ENCODE measurements at regions not wholly inside any gene's neighbourhood (a gene's known extent, or its start where the extent isn't known, plus 50 kb on each side); places are given as distances from the start of the nearest gene placed in this dataset.

DNA sequence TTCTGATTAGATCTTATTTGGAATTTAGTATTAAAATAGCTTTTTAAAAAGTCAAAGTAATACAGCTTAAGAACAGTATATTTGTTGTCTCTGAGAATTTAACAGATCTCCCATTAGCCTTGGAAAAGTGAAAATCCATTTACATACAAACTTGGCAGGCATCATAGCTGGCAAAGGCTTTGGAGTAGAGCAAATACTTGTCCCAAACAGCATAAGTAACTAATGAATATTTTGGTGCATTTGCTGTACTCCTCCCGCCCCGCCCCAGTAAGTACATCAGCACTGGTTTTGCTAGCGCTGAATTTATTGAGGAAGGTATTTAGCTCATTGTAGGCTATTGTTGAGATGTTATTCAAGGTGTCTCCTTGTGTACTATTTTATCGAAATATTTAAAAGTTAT, 417.7 kb upstream of the KAZN start:
- no peak overlapping the region for H3K4me3 ChIP-seq (ENCODE audit: low read depth, low read length)
- DNase-seq (ENCODE audit: low read depth, low spot score): no peak
- TF ChIP-seq, protein P1, sequence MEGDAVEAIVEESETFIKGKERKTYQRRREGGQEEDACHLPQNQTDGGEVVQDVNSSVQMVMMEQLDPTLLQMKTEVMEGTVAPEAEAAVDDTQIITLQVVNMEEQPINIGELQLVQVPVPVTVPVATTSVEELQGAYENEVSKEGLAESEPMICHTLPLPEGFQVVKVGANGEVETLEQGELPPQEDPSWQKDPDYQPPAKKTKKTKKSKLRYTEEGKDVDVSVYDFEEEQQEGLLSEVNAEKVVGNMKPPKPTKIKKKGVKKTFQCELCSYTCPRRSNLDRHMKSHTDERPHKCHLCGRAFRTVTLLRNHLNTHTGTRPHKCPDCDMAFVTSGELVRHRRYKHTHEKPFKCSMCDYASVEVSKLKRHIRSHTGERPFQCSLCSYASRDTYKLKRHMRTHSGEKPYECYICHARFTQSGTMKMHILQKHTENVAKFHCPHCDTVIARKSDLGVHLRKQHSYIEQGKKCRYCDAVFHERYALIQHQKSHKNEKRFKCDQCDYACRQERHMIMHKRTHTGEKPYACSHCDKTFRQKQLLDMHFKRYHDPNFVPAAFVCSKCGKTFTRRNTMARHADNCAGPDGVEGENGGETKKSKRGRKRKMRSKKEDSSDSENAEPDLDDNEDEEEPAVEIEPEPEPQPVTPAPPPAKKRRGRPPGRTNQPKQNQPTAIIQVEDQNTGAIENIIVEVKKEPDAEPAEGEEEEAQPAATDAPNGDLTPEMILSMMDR (IDR thresholded peaks at IDR 0.05; ENCODE audit: insufficient read depth, low read length, missing control alignments): no peak
- ChIA-PET POLR2A (no interaction called here), CTCF (no interaction called here)

DNA sequence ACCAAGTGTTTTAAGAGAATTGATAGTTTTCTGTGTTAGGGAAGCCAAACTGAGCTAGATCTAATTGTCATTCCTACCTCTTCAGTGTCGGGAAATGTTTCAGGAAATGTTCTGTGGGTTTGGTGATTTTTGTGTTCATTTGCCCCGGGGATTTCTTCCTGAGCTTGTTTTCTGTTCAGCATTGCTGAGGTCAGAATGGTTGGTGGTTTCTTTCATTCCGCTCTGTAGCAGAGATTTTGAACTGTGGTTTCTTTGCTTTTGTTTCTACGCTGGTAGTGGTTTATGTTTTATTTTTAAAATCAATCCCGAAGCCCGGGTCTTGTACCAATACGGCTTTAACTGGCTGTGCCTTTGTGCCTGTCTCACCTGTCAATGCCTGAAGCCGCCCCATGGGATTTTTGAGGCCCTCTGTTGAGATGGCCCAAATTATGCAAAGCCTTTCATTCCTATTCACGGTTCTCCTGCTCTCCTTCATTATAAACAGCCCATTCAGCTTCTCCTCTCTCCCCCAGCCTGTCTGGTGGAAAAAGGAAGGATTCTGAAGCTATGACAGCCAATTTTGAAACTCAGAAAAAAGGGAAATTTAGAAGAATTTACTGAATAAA, 417.2 kb upstream of the KAZN start:
- no peak overlapping the region for H3K4me3 ChIP-seq (ENCODE audit: low read depth, low read length)
- ChIA-PET CTCF (no interaction called here), POLR2A (no interaction called here)
- TF ChIP-seq, protein P1 (IDR thresholded peaks at IDR 0.05; ENCODE audit: insufficient read depth, low read length, missing control alignments): no peak
- DNase-seq (ENCODE audit: low read depth, low spot score): no peak

DNA sequence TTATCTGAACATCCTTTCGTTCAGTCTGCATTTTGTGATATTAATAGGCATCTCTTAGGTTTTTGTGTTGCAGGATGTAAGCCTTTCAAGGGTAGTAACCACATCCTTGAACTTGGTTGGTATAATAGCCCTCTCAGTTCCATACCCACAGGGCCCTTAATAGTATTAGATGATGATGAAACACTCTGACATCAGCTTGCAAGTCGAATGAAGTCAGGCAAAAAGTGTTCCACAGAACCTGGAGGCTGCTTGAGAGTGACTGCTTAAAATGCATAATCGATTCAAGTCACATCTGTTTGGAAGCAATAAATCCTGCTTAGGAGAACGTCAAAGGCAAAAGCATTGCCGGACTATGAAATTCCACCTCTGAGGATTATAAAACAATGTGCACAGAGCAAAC, 415.6 kb upstream of the KAZN start:
- TF ChIP-seq, protein P1 (IDR thresholded peaks at IDR 0.05; ENCODE audit: insufficient read depth, low read length, missing control alignments): no peak
- no peak for DNase-seq (ENCODE audit: low read depth, low spot score)
- POLR2A ChIA-PET: no interaction called here
- CTCF ChIA-PET: no interaction called here
- no peak overlapping the region for H3K4me3 ChIP-seq (ENCODE audit: low read depth, low read length)

- ChIA-PET CTCF (no interaction called here), POLR2A (no interaction called here)
- TF ChIP-seq, protein P1 (IDR thresholded peaks at IDR 0.05; ENCODE audit: insufficient read depth, low read length, missing control alignments): no peak
- no peak overlapping the region for H3K4me3 ChIP-seq (ENCODE audit: low read depth, low read length)
- no peak for DNase-seq (ENCODE audit: low read depth, low spot score)
These were observed 415.2 kb upstream of the KAZN start for GRCh38 chr1:14183329-14183728.

GRCh38 chr1:14184454-14184853, 414.0 kb upstream of the KAZN start:
- ChIA-PET CTCF (no interaction called here), POLR2A (no interaction called here)
- DNase-seq (ENCODE audit: low read depth, low spot score): no peak
- TF ChIP-seq, protein P1 (IDR thresholded peaks at IDR 0.05; ENCODE audit: insufficient read depth, low read length, missing control alignments): no peak
- H3K4me3 ChIP-seq (ENCODE audit: low read depth, low read length): no peak overlapping the region

- CTCF ChIA-PET: no interaction called here
- POLR2A ChIA-PET: no interaction called here
- TF ChIP-seq, protein P1 (IDR thresholded peaks at IDR 0.05; ENCODE audit: insufficient read depth, low read length, missing control alignments): no peak
- H3K4me3 ChIP-seq (ENCODE audit: low read depth, low read length): no peak overlapping the region
- DNase-seq (ENCODE audit: low read depth, low spot score): no peak
These were observed 409.1 kb upstream of the KAZN start for GRCh38 chr1:14189381-14189780.
